ENCODE measurements at regions not wholly inside any gene's neighbourhood (a gene's known extent, or its start where the extent isn't known, plus 50 kb on each side); places are given as distances from the start of the nearest gene placed in this dataset.

DNA sequence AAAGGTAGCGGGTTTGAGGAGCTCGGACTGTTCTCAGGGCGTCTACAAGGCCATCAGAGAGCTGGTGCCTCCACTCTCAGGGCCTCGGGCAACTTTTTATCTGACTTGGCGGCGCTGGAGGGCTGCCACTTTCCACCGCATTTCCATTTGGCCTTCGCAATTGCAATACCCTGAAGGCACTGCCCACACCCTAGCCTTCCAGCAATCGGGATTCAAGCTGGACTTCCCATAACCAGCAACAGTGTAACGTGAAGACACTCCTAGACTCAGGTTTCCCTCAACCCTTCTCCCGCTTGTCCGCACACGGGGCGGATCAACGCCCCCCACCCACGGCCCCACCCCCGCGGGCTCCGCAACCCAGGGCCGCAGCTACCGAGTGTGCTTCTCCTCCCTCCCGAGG lies 50.2 kb upstream of the BCOR start:
- DNase-seq (ENCODE audit: low spot score): no peak
